Upper lobe of left lung (tissue), 6 donors: ENCODE measurements at regions not wholly inside any gene's neighbourhood (a gene's known extent, or its start where the extent isn't known, plus 50 kb on each side); places are given as distances from the start of the nearest gene placed in this dataset.
"Not testable (repeated sequence)": the region's sequence is repeated elsewhere in the genome, so short reads cannot be mapped to it uniquely, and the experiment has no call there.

ENCODE experiments used
- ATAC-seq, 2 donors: fragments of 200-7000 bp; cut with Tn5 transposase; one replicate each; pipeline ENCODE4 v1.9.1; 2022; ENCODE audit warnings: mild to moderate bottlenecking in 2 of 2, moderate library complexity in 2 of 2; ENCODE audit not compliant: low FRiP score in 2 of 2
- DNase-seq, 2 donors: peaks; one replicate each; pipeline ENCODE4 v3.0.0-alpha.2; 2019 to 2020
- H3K27ac ChIP-seq, 4 donors: fragments of 200-600 bp; sonication (generic); one replicate each; pipeline ENCODE4 v1.5.1; 2016 to 2019
- H3K27me3 ChIP-seq, 4 donors: fragments of 200-600 bp; sonication (generic); one replicate each; pipeline ENCODE4 v1.5.1; 2017 to 2019
- H3K36me3 ChIP-seq, 4 donors: fragments of 200-600 bp; sonication (generic); one replicate each; pipeline ENCODE4 v1.5.1; 2016 to 2019
- H3K4me1 ChIP-seq, 4 donors: fragments of 200-600 bp; sonication (generic); one replicate each; pipeline ENCODE4 v1.5.1; 2018 to 2019
- H3K4me3 ChIP-seq, 4 donors: fragments of 200-600 bp; sonication (generic); one replicate each; pipeline ENCODE4 v1.5.1; 2017 to 2019; ENCODE audit warnings: mild to moderate bottlenecking in 2 of 4, moderate library complexity in 1 of 4
- H3K9me3 ChIP-seq, 4 donors: fragments of 200-600 bp; sonication (generic); one replicate each; pipeline ENCODE4 v1.5.1; 2018 to 2019
- CTCF ChIP-seq, 6 experiments: fragments of 450-650 bp in 4 of 6; fragments of 200-600 bp in 2 of 6; sonication (generic) in 2 of 6; IDR thresholded peaks; one replicate each; pipeline ENCODE4 v1.5.1; 2016 to 2019; ENCODE audit warnings: antibody characterized with exemption in 6 of 6
- EP300 ChIP-seq, 4 donors: sonication (generic); formaldehyde crosslinking; IDR thresholded peaks; one replicate each; pipeline ENCODE4 v1.5.1; 2017; ENCODE audit warnings: antibody characterized with exemption in 4 of 4, control low read depth in 2 of 4
- POLR2A ChIP-seq, 4 donors: fragments of 450-650 bp; IDR thresholded peaks; one replicate each; pipeline ENCODE4 v1.5.1; 2016 to 2017; ENCODE audit warnings: antibody characterized with exemption in 4 of 4, mild to moderate bottlenecking in 2 of 4
- POLR2AphosphoS5 ChIP-seq, 2 donors: sonication (generic); formaldehyde crosslinking; IDR thresholded peaks; one replicate each; pipeline ENCODE4 v1.5.1; 2017; ENCODE audit warnings: antibody characterized with exemption in 2 of 2
- WGBS, 2 donors: methylation state at CpG; one replicate each; pipeline ENCODE4 v1.1.5; 2017 to 2018; 5-methylcytosine and 5-hydroxymethylcytosine counted together
- donor health status: DM: no; HTN: no; CAD: no; lungs with moderate emphysema.
- donor health status: DM: no; HTN: yes; CAD: no; lungs with severe emphysema.

GRCh38 chr2:144619760-144620159 is 99.8 kb upstream of the ZEB2 start:
- Histone ChIP-seq H3K36me3 (no peaks in the 10 kb centered on the region), H3K9me3 (peaks cover 0 to 5% (median 0%) of the 10 kb centered on the region in 4 donors), H3K4me3 (no peak overlapping the region), H3K4me1 (peaks cover 0 to 3% (median 0%) of the 10 kb centered on the region in 4 donors), H3K27ac (no peak overlapping the region), H3K27me3 (no peaks in the 10 kb centered on the region)
- ATAC-seq: no peak
- 58 to 66% methylated on average over 3 of the region's 3 CpGs for WGBS, 2 donors
- no peak for TF ChIP-seq EP300 (IDR thresholded peaks at IDR 0.05)
- TF ChIP-seq POLR2A (IDR thresholded peaks at IDR 0.05): no peak
- TF ChIP-seq POLR2AphosphoS5 (IDR thresholded peaks at IDR 0.05): no peak
- no peak for TF ChIP-seq CTCF (IDR thresholded peaks at IDR 0.05)
- DNase-seq: no peak

GRCh38 chr2:144617171-144617570 is 97.3 kb upstream of the ZEB2 start:
- not testable (repeated sequence) for H3K9me3 ChIP-seq, H3K36me3 ChIP-seq, DNase-seq, ATAC-seq, H3K4me1 ChIP-seq, H3K27me3 ChIP-seq, H3K4me3 ChIP-seq, H3K27ac ChIP-seq
- WGBS, 2 donors: 93 to 97% methylated on average over 6 of the region's 6 CpGs

- TF ChIP-seq POLR2AphosphoS5 (IDR thresholded peaks at IDR 0.05) (no peak), CTCF (IDR thresholded peaks at IDR 0.05) (no peak), EP300 (IDR thresholded peaks at IDR 0.05) (no peak), POLR2A (IDR thresholded peaks at IDR 0.05) (no peak)
- Histone ChIP-seq H3K36me3 (no peaks in the 10 kb centered on the region), H3K27me3 (no peaks in the 10 kb centered on the region), H3K27ac (no peak overlapping the region), H3K4me1 (peaks cover 0 to 3% (median 0%) of the 10 kb centered on the region in 4 donors), H3K4me3 (no peak overlapping the region), H3K9me3 (no peaks in the 10 kb centered on the region)
- 17 to 23% methylated on average over 5 of the region's 5 CpGs for WGBS, 2 donors
- DNase-seq (no peak), ATAC-seq (no peak)
Observed at GRCh38 chr2:144615866-144616565, 96.1 kb upstream of the ZEB2 start.

- Histone ChIP-seq H3K4me3 (no peak overlapping the region), H3K4me1 (peaks cover 0 to 4% (median 2%) of the 10 kb centered on the region in 4 donors), H3K27me3 (no peaks in the 10 kb centered on the region), H3K9me3 (no peaks in the 10 kb centered on the region), H3K27ac (peak overlapping the region in 3 of 4 donors; percentile 69 to 78 (median 69)), H3K36me3 (no peaks in the 10 kb centered on the region)
- ATAC-seq (peak in 1 of 2 donors; percentile 77), DNase-seq (peak in 1 of 2 donors; percentile 29)
- no peak for TF ChIP-seq POLR2AphosphoS5 (IDR thresholded peaks at IDR 0.05)
- TF ChIP-seq EP300 (IDR thresholded peaks at IDR 0.05): no peak
- TF ChIP-seq CTCF (IDR thresholded peaks at IDR 0.05): peak in 1 of 6 experiments; percentile 9
- TF ChIP-seq POLR2A (IDR thresholded peaks at IDR 0.05): no peak
- 39 to 62% methylated on average over 7 of the region's 7 CpGs for WGBS, 2 donors
Observed at GRCh38 chr2:144607891-144608521, 88.1 kb upstream of the ZEB2 start.

- peak in 1 of 2 donors; percentile 21 for DNase-seq
- no peaks in the 10 kb centered on the region for H3K36me3 ChIP-seq
- ATAC-seq: peak in 1 of 2 donors; percentile 30
- H3K4me1 ChIP-seq: peaks cover 0 to 4% (median 2%) of the 10 kb centered on the region in 4 donors
- H3K4me3 ChIP-seq: no peak overlapping the region
- no peaks in the 10 kb centered on the region for H3K27me3 ChIP-seq
- H3K27ac ChIP-seq: peak overlapping the region in 3 of 4 donors; percentile 69 to 78 (median 69)
- no peaks in the 10 kb centered on the region for H3K9me3 ChIP-seq
- WGBS, 2 donors: 84 to 93% methylated on average over 8 of the region's 8 CpGs
- TF ChIP-seq POLR2AphosphoS5 (IDR thresholded peaks at IDR 0.05): no peak
- no peak for TF ChIP-seq CTCF (IDR thresholded peaks at IDR 0.05)
- TF ChIP-seq EP300 (IDR thresholded peaks at IDR 0.05): no peak
- TF ChIP-seq POLR2A (IDR thresholded peaks at IDR 0.05): no peak
Observed at GRCh38 chr2:144607099-144607498, 87.2 kb upstream of the ZEB2 start.
